Activated CD4-positive, alpha-beta T cell treated with anti-CD3 and anti-CD28 coated beads for 48 hours (primary cell): ENCODE measurements at regions not wholly inside any gene's neighbourhood (a gene's known extent, or its start where the extent isn't known, plus 50 kb on each side); places are given as distances from the start of the nearest gene placed in this dataset.

Source experiments
- DNase-seq: peaks from one replicate; pipeline ENCODE4 v3.0.0-alpha.2; 2020

DNA sequence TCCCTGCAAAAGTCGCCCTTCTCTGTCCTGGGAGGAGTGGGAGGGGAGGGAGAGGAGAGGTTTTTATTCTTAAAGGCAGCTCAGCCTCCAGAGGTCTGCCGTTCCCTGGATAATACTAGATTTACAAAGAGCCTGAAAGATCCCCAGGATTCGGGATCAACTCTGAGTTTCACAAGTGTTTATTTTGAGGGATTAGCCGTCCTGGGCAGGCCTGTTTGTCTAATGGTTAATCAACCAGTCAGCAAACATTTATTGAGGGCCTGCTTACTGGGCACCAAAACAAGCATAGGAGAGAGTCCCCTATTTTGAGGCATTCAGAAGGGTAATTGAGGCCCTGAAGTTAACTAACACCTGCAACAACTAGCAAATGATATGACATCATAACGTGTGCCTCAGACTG, 152.6 kb upstream of the SLC1A4 start:
- no peak for DNase-seq

- no peak for DNase-seq
Measured at GRCh38 chr2:64837116-64837731, 152.0 kb upstream of the SLC1A4 start.

- DNase-seq, result no peak
Measured at GRCh38 chr2:64837925-64838641, 151.1 kb upstream of the SLC1A4 start.

- no peak for DNase-seq
Measured at GRCh38 chr2:64838817-64839216, 150.4 kb upstream of the SLC1A4 start.

DNA sequence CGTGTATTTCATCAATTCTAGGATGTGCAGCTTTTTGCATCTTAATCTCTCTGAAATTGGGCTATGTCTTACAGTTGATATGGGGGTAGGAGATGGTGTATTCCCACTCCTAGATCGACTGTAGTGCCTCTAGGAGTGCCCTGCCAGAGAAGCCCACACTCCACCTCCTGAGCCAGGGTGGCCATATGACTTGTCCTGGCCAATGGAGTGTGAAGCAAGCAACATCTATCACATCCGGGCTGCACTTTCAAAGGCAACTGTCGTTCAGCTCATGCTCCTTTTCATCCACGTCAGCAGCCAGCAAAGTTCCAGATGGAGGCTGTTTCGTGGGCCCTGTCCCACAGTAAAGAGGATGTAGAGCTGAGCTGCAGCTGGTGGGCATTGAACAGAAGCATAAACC, 149.4 kb upstream of the SLC1A4 start:
- DNase-seq, result peak; percentile 25

DNA sequence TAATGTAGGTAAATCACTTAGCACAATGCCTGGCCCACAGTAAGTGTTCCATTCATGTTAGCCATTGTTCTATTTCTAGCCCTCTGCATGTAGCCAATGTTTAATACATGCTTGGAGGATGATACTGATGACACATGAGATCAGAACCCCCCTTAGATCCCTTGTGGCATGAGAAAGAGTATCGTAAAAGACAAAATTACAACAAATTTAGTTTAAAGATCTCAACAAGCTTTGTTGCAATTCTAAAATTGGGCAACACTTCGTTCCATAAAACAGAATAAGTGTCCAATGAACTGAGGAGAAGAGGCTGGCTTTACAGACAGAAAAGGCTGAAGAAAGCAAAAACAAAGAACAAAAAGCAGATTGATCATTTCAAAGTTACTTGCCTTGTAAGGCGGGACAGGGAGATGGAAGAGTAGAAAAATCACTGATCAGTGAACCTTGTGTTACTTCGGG, 148.7 kb upstream of the SLC1A4 start:
- no peak for DNase-seq

DNA sequence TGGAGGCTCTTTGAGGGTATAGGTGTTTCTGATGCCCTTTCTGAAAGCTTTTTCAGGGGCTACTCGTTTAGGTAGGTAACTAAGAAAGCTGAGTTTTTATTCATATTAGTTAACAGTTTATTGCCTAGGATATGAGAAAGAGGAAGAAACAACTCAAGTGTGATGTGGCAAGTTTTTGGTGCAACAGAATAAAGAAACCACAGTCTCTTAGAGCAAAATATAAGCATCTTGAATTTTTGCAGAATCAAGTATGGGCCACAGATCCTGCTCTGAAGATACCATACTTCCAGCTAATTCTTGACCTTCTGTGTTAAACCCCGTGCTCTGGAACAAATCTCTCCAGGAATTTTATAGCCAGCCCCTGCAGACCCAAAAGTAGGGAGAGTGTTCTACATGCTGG, 147.7 kb upstream of the SLC1A4 start:
- no peak for DNase-seq

DNA sequence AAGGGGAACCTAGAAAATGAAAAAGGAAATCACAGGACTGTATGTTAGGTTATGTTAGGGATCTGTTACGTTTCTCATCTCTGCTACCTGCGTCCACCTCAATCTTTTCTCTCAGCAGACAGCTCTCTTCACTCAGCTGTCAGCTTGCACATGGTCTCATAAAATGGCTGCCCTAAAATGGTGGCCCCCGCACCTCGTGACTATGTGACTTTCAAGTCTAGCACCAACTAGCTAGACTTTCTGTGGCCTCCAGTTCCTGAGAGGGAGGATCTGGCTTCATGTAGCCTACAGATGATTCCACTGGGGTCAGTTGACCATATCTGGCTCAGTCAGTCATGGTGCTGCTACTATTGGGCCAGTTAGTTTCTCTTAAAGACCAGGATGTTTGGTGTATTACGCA, 147.2 kb upstream of the SLC1A4 start:
- no peak for DNase-seq

DNA sequence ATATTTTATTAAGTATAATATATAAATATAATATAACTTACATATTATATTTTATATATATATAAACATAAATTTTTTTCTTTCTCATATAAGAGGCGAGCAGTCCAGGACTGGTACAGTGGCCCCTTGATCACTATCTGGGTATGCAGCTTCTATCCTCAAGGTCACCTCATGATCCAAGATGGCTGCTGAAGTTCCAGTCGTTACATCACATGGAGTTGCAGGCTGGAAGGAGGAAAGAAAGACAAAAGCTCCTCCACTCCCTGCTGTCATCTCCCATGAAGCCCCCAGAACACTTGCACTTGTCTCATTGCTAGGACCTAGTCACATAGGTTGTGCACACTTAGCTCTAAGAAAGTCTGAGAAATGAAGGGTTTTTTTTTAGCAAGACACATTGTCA, 145.1 kb upstream of the SLC1A4 start:
- DNase-seq, result no peak

GRCh38 chr2:64845273-64845905, 143.8 kb upstream of the SLC1A4 start:
- DNase-seq, result no peak

GRCh38 chr2:64846177-64846576, 143.0 kb upstream of the SLC1A4 start:
- no peak for DNase-seq

DNA sequence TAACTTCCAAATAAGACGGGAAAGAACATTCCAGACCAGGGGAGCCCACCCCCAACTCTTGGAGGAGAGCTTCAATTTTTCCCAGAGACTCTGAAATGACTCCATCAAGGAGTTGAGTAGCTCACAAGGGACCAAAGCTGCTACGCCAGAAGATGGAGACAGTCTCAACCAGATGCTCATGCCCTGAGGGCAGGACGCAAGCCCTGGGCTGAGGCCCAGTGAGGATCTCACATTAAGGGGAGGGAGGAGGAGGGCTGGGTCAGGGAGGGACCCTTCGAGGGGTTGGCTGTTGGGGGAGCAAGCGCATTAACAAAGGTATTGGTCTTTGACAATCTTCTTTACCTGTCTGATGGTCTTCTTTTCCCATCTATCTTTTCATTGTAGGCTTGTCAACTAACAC, 141.3 kb upstream of the SLC1A4 start:
- DNase-seq, result no peak

GRCh38 chr2:64848363-64848762, 140.8 kb upstream of the SLC1A4 start:
- no peak for DNase-seq

DNA sequence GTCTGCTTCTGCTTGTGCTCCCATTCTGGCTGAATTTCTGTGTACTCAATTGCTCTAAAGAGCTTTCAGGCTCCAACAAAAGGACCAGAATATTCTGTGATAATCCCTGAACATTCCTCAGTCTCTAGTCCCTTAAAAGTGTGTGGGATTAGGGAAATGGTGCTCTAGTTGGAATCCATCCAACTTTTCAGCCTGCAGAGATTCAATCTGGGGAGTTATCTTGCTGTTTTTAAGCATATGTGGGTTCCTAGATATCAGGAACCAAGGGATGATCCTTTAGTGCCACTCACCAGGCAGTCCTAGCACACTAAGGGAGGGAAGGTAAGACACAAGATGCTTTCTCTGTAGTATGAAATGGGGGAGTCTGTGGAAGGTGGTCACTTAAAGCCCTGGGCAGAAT, 140.3 kb upstream of the SLC1A4 start:
- no peak for DNase-seq

DNA sequence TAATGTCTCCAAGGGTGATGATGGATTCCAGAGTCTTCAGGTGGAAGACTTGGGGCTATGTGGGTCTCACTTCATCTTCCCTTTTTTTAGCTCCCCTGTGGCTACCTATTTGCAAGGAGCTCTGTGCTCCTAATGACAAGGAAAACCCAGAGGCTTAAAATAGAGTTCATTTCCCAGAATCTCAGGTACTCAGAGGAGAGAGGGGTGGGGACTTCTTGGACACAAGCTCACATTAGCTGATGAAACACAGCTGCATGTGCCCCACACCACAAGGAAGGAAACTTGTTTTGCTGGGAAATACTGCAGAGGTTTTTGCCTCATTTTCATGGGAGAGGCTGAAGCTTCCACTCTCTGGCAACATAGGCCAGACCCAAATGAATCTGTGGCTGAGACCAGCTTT, 138.6 kb upstream of the SLC1A4 start:
- DNase-seq, result no peak

DNA sequence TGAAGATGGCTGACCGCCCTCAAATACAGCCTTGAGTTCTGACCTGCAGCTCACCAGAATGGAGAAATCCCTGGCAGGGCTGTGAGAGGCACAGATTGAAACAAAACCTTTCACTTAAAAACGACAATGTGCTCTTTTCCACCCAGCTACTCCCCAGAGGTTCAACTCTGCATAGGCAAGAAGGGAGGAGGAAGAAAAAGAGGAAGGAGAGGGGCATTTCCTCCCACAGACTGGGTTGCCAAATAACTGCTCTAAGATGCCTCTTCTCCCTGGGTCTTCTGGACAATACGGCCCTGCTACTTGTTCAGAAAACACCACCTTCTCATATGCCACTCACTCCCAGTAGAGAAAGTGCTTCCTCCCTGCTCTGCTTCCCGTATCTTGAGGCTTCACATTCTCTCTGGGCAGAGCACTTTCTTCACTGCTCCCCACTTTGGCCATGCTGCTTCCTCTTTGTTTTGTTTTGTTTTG, 136.4 kb upstream of the SLC1A4 start:
- no peak for DNase-seq

DNA sequence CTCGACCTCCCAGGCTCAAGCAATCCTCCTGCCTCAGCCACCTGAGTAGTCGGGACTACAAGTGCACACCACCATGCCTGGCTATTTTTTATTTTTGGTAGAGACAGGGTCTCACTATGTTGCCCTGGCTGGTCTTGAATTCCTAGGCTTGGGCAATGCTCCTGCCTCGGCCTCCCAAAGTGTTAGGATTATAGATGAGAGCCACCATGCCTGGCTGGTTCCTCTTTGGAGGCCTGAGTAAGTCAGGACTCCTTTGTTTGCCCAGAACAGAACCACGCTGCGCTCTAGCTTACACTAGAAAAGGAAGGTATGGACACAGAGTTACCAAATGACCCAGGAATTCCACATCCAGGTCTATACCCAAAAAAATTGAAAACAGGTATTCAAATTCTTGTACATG, 135.9 kb upstream of the SLC1A4 start:
- no peak for DNase-seq

DNA sequence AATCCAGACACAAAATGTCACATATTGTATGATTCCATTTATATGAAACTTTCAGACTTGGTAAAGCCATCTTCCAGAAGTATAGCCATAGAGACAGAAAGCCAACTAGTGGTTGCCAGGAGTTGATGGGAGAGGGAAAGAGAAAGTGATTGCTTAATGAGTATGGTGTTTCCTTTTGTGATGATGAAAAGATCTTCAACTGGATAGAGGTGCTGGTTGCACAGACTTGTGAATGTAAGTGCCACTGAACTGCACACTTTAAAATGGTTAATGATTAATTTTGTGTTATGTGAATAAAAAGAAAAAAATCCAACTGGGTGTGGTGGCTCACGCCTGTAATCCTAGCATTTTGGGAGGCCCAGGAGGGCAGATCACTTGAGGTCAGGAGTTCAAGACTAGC, 135.3 kb upstream of the SLC1A4 start:
- no peak for DNase-seq

DNA sequence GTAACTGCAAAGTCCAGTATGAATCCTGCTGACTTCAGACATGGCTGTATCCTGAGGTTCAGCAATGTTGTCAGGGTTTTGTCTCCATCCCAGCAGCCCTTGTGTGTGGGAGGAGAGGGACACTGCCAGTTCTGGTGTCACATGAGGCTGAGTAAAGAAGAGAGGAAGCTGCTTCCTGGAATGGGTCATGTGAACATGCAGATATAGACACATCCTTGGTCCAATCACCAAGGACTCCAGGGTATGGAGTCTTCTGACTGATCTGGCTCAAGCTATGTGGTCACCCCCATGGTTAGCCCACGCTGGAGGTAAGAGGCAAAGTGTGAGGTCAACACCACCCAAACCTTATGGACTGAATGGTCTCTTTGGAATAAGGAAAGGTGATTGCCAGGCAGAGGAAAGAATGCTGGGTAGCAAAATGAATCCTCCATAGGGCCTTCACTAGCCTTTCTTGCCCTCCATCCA, 134.4 kb upstream of the SLC1A4 start:
- no peak for DNase-seq

DNA sequence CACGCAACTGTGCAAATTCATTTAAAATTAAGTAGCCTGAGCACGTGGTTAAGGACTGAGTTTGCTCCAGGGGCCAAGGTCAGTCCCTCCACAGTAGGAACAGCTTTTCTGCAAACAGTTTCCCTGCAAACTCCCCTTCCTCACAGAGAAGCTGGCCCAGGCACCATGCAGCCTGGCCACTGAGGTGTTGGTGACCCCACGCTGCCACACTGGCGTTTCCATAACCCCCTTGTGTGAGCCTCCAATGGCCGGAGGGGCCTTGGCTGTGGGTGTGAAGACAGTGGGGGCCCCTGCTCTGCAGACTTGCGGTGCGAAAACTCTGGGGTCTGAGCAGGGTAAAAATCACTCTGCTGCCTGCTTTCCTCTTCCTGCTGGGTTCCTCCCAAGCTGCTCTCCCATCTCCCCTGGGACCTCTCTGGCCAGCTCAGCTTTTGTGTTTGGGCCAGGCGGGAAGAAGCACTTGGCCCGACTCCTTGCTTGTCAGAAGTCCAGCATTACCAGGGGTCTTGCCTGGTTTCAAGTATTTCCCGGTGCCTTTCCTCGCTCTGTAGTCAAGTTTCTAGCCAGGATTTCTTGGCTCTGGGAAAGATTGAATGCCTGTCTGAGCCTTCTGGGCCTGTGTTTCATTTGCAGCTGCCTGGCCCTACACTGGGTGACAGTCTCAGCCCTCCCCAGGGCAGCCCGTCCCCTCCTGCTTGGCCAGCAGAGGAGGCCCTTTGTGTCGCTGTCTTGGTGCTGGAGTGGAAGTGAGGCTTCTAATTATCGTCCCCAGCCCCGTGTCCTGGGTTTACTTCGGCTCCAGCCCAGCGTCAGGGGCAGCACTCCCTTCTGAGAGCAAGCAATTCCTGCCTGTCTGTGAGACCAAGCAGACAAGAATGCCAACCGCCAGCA, 131.4 kb upstream of the SLC1A4 start:
- no peak for DNase-seq

- DNase-seq, result no peak
Measured at GRCh38 chr2:64858541-64859311, 130.5 kb upstream of the SLC1A4 start.
